Mesenchymal stem cell (in vitro differentiated cells and primary cell): ENCODE measurements at regions not wholly inside any gene's neighbourhood (a gene's known extent, or its start where the extent isn't known, plus 50 kb on each side); places are given as distances from the start of the nearest gene placed in this dataset.

Experiments used
- DNase-seq: peaks from one replicate; pipeline ENCODE4 v3.0.0-alpha.2; 2013
- H2AFZ ChIP-seq: one replicate; pipeline ENCODE4 v1.6.1; 2013; ENCODE audit warnings: low read depth, mild to moderate bottlenecking, control low read depth, inconsistent platforms, low read length, moderate library complexity
- H2AK5ac ChIP-seq: 2 replicates; pipeline ENCODE4 v1.6.1; 2013; ENCODE audit warnings: low read length, moderate library complexity, mild to moderate bottlenecking, inconsistent platforms; ENCODE audit not compliant: severe bottlenecking
- H2BK120ac ChIP-seq: one replicate; pipeline ENCODE4 v1.6.1; 2013; ENCODE audit warnings: low read depth, mild to moderate bottlenecking, inconsistent platforms, low read length, moderate library complexity
- H2BK12ac ChIP-seq, 2 experiments: one replicate each; pipeline ENCODE4 v1.6.1; 2013; ENCODE audit warnings: inconsistent platforms in 2 of 2, low read length in 2 of 2, mild to moderate bottlenecking in 2 of 2, moderate library complexity in 2 of 2, control low read depth in 1 of 2
- H2BK15ac ChIP-seq: one replicate; pipeline ENCODE4 v1.6.1; 2013; ENCODE audit warnings: mild to moderate bottlenecking, low read depth, inconsistent platforms; ENCODE audit not compliant: poor library complexity, severe bottlenecking
- H2BK5ac ChIP-seq: 2 replicates; pipeline ENCODE4 v1.6.1; 2013; ENCODE audit warnings: low read depth, mild to moderate bottlenecking, low read length, control low read depth, inconsistent platforms; ENCODE audit not compliant: poor library complexity, severe bottlenecking
- H3K14ac ChIP-seq, 2 experiments: one replicate each; pipeline ENCODE4 v1.6.1; 2013; ENCODE audit warnings: inconsistent platforms in 2 of 2, low read length in 2 of 2, control low read depth in 1 of 2, mild to moderate bottlenecking in 1 of 2, moderate library complexity in 1 of 2
- H3K18ac ChIP-seq, 2 experiments: one replicate each; pipeline ENCODE4 v1.6.1; 2013; ENCODE audit warnings: inconsistent platforms in 2 of 2, low read length in 2 of 2, control low read depth in 1 of 2, low read depth in 1 of 2, mild to moderate bottlenecking in 1 of 2
- H3K23ac ChIP-seq, 2 experiments: one replicate each; pipeline ENCODE4 v1.6.1; 2013; ENCODE audit warnings: inconsistent platforms in 2 of 2, low read length in 2 of 2, mild to moderate bottlenecking in 2 of 2, moderate library complexity in 2 of 2, control low read depth in 1 of 2
- H3K27ac ChIP-seq: 2 replicates; pipeline ENCODE4 v1.5.1; 2013; ENCODE audit warnings: mild to moderate bottlenecking, moderate library complexity, low read length, control low read depth, inconsistent platforms; ENCODE audit not compliant: poor library complexity, severe bottlenecking
- H3K27me3 ChIP-seq, 2 experiments: 2 replicates each; pipeline versions ENCODE4 v1.6.1 to v1.7.0; 2013; ENCODE audit warnings: low read length in 2 of 2, mild to moderate bottlenecking in 2 of 2, moderate library complexity in 2 of 2, control low read depth in 1 of 2, inconsistent platforms in 1 of 2; ENCODE audit not compliant: control insufficient read depth in 1 of 2, insufficient read depth in 1 of 2
- H3K36me3 ChIP-seq, 2 experiments: 2 replicates each; pipeline versions ENCODE4 v1.6.1 to v1.7.0; 2013; ENCODE audit warnings: low read length in 2 of 2, control low read depth in 1 of 2, inconsistent platforms in 1 of 2, low read depth in 1 of 2, mild to moderate bottlenecking in 1 of 2; ENCODE audit not compliant: insufficient read depth in 2 of 2, control insufficient read depth in 1 of 2
- H3K4ac ChIP-seq, 2 experiments: one replicate each; pipeline ENCODE4 v1.6.1; 2013; ENCODE audit warnings: inconsistent platforms in 2 of 2, low read length in 2 of 2, mild to moderate bottlenecking in 2 of 2, moderate library complexity in 2 of 2, control low read depth in 1 of 2, low read depth in 1 of 2
- H3K4me1 ChIP-seq: 2 replicates; pipeline ENCODE4 v1.6.1; 2013; ENCODE audit warnings: low read depth, low read length, control low read depth; ENCODE audit not compliant: control insufficient read depth, insufficient read depth
- H3K4me2 ChIP-seq: 2 replicates; pipeline ENCODE4 v1.6.1; 2013; ENCODE audit warnings: low read length, mild to moderate bottlenecking, inconsistent platforms; ENCODE audit not compliant: poor library complexity, severe bottlenecking
- H3K4me3 ChIP-seq, 2 experiments: 2 replicates each; pipeline versions ENCODE4 v1.5.1 to v1.7.0; 2013; ENCODE audit warnings: low read length in 2 of 2, mild to moderate bottlenecking in 2 of 2, control low read depth in 1 of 2, low read depth in 1 of 2; ENCODE audit not compliant: insufficient read depth in 1 of 2
- H3K79me1 ChIP-seq: replicated peaks from 2 replicates; pipeline ENCODE4 v1.6.1; 2013; ENCODE audit warnings: mild to moderate bottlenecking, control low read depth, low read length, inconsistent platforms; ENCODE audit not compliant: poor library complexity, severe bottlenecking
- H3K9ac ChIP-seq: 2 replicates; pipeline ENCODE4 v1.7.0; 2013; ENCODE audit warnings: mild to moderate bottlenecking, low read length, moderate library complexity
- H3K9me3 ChIP-seq: 2 replicates; pipeline ENCODE4 v1.7.0; 2013; ENCODE audit warnings: mild to moderate bottlenecking, low read length; ENCODE audit not compliant: control insufficient read depth
- H4K8ac ChIP-seq: one replicate; pipeline ENCODE4 v1.6.1; 2013; ENCODE audit warnings: inconsistent platforms, mild to moderate bottlenecking, low read length, moderate library complexity
- H4K91ac ChIP-seq: one replicate; pipeline ENCODE4 v1.6.1; 2013; ENCODE audit warnings: mild to moderate bottlenecking, low read length, inconsistent platforms
- WGBS: methylation state at CpG from one replicate; pipeline ENCODE4 v1.1.7; 2013; ENCODE audit warnings: mixed read lengths; 5-methylcytosine and 5-hydroxymethylcytosine counted together

DNA sequence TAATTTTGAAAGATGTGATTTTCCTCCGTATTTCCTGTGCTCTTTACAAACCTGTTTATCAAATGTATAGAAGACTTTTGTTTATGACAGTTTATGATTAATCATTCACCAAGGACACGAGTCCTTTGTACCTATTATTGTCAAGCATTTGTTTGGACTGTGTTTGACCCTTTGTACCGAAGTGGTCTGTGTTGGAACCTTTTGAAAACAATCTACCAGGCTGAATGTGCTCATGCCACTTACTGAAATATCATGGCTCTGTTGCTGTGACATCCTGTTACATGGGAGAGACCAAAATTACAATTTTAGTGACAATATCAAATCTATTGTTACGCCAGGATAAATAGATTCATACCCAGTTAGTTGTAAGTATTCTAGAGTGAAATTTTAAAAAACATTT is 193.6 kb downstream of the IRS2 start:
- H3K36me3 ChIP-seq, result no peaks in the 10 kb centered on the region
- H3K4ac ChIP-seq, result no peak overlapping the region
- H2AK5ac ChIP-seq, result peak overlapping the region; percentile 62
- H3K23ac ChIP-seq, result no peak overlapping the region
- H3K18ac ChIP-seq, result no peak overlapping the region
- no peaks in the 10 kb centered on the region for H3K79me1 ChIP-seq
- H2BK120ac ChIP-seq, result no peak overlapping the region
- H2BK5ac ChIP-seq, result no peak overlapping the region
- H3K4me2 ChIP-seq, result no peak overlapping the region
- H3K4me1 ChIP-seq, result no peaks in the 10 kb centered on the region
- H3K27ac ChIP-seq, result no peak overlapping the region
- no peak overlapping the region for H2BK15ac ChIP-seq
- no peak overlapping the region for H3K14ac ChIP-seq
- no peak overlapping the region for H3K9ac ChIP-seq
- H4K91ac ChIP-seq, result no peak overlapping the region
- no peak overlapping the region for H4K8ac ChIP-seq
- no peak for DNase-seq
- no peak overlapping the region for H2AFZ ChIP-seq
- no peak overlapping the region for H2BK12ac ChIP-seq
- no peaks in the 10 kb centered on the region for H3K9me3 ChIP-seq
- no peak overlapping the region for H3K4me3 ChIP-seq
- WGBS, result 86% methylated on average over 1 of the region's 4 CpGs
- no peaks in the 10 kb centered on the region for H3K27me3 ChIP-seq

GRCh38 chr13:109587689-109588088 is 198.7 kb downstream of the IRS2 start:
- Histone ChIP-seq H3K14ac (no peak overlapping the region), H3K4ac (no peak overlapping the region), H3K4me1 (peaks cover 2% of the 10 kb centered on the region), H2BK120ac (no peak overlapping the region), H2AFZ (no peak overlapping the region), H4K8ac (no peak overlapping the region), H2AK5ac (no peak overlapping the region), H3K9me3 (no peaks in the 10 kb centered on the region), H3K27ac (no peak overlapping the region), H4K91ac (no peak overlapping the region), H2BK12ac (no peak overlapping the region), H3K79me1 (no peaks in the 10 kb centered on the region), H2BK15ac (no peak overlapping the region), H3K9ac (no peak overlapping the region), H3K36me3 (no peaks in the 10 kb centered on the region), H3K18ac (no peak overlapping the region), H3K23ac (no peak overlapping the region), H3K4me3 (no peak overlapping the region), H3K4me2 (no peak overlapping the region), H3K27me3 (no peaks in the 10 kb centered on the region), H2BK5ac (no peak overlapping the region)
- no peak for DNase-seq

DNA sequence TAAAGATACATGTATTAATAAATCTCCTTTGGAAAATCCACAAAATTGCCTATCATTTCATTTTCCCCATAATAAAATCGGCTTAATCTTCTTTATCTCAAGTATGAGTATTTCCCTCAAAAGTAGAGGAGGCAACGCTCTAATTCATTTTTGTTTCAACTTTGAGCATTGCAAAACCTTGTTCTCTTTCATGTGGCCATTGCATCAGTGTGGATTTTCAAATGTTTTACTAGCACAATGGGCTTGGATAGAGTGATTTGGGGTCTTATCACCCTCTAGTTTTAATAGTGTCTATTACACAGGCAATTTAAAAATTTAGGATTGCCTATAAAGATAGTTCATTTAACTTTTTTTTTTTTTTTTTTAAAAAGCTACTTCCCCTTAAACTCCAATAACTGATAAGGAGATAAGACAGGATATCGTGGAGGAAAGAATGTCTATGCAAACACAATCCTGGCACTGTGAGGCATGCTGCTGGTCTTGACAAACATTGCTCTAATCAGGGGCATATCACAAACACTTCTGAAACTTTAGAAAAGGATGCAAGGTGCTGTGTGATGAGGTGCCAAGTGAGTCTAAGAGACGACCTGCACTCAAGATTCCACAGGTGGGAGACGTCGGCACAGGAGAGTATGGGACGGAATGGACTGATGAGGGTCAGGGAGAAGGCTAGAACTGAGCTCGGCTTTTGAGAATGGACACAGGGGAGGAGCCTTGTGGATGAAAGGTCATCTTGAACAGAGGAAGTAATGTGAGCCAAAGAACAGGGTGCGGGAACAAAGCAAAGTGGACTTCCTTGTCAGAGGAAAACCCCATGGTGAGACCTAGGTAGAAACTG is 199.7 kb downstream of the IRS2 start:
- 85% methylated on average over 8 of the region's 9 CpGs for WGBS
- Histone ChIP-seq H3K9me3 (no peaks in the 10 kb centered on the region), H3K4me1 (peaks cover 2% of the 10 kb centered on the region), H4K91ac (no peak overlapping the region), H3K4ac (peak overlapping the region in 1 of 2 experiments; percentile 67), H3K14ac (peak overlapping the region in 1 of 2 experiments; percentile 94), H3K4me3 (no peak overlapping the region), H4K8ac (no peak overlapping the region), H2AK5ac (no peak overlapping the region), H2BK12ac (no peak overlapping the region), H3K27me3 (no peaks in the 10 kb centered on the region), H2BK120ac (no peak overlapping the region), H3K23ac (no peak overlapping the region), H2AFZ (no peak overlapping the region), H2BK5ac (no peak overlapping the region), H3K4me2 (no peak overlapping the region), H3K9ac (no peak overlapping the region), H3K27ac (no peak overlapping the region), H3K36me3 (no peaks in the 10 kb centered on the region), H3K79me1 (no peaks in the 10 kb centered on the region), H3K18ac (no peak overlapping the region), H2BK15ac (no peak overlapping the region)
- no peak for DNase-seq

DNA sequence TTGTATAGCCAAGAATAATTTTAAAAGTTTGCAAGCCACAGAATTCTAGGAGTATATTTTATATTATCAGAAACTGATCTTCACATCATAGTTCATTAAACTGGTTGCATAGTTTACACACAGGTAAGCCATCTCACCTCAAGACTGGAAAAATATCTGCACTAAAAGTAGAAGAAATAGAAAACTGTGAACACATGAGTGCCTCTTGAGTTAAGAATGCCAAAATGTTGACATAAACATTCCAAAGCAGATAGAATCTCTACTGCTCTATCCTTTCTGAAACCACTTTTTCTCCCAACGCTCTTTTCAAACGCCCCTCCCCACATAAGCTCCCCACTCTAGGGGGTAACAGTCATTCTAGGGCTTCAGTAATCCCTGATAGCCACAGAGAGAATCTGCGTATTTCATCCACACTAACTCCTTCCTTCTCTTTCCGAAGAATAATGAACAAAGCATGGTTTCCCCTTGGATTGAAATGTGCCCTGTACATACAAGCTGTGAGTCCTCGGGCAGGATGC is 201.5 kb downstream of the IRS2 start:
- Histone ChIP-seq H3K4ac (peak overlapping the region in 1 of 2 experiments; percentile 10), H2AK5ac (no peak overlapping the region), H2BK120ac (no peak overlapping the region), H2AFZ (no peak overlapping the region), H2BK5ac (no peak overlapping the region), H3K14ac (no peak overlapping the region), H2BK12ac (no peak overlapping the region), H3K4me3 (no peak overlapping the region), H3K9me3 (no peaks in the 10 kb centered on the region), H2BK15ac (no peak overlapping the region), H4K91ac (no peak overlapping the region), H3K36me3 (no peaks in the 10 kb centered on the region), H3K27me3 (no peaks in the 10 kb centered on the region), H3K79me1 (no peaks in the 10 kb centered on the region), H4K8ac (no peak overlapping the region), H3K4me1 (peaks cover 2% of the 10 kb centered on the region), H3K4me2 (no peak overlapping the region), H3K9ac (no peak overlapping the region), H3K18ac (no peak overlapping the region), H3K27ac (no peak overlapping the region), H3K23ac (no peak overlapping the region)
- WGBS, result 45% methylated on average over 4 of the region's 5 CpGs
- peak; percentile 11 for DNase-seq
